Keratinocyte (primary cell): ENCODE measurements at regions not wholly inside any gene's neighbourhood (a gene's known extent, or its start where the extent isn't known, plus 50 kb on each side); places are given as distances from the start of the nearest gene placed in this dataset.

Experiments used
- EZH2 ChIP-seq: IDR thresholded peaks from one replicate; pipeline ENCODE4 v1.6.1; 2012; ENCODE audit warnings: inconsistent platforms, mild to moderate bottlenecking, low read length, moderate library complexity
- TF ChIP-seq, protein P1 (sequence below), 3 experiments: IDR thresholded peaks in 1 of 3; conservative IDR thresholded peaks in 1 of 3; optimal IDR thresholded peaks in 1 of 3; 2 replicates in 2 of 3; 3 replicates in 1 of 3; pipeline versions ENCODE3 to v1.5.1; 2011; ENCODE audit warnings: low read length in 3 of 3, mild to moderate bottlenecking in 3 of 3, moderate library complexity in 2 of 3, control low read depth in 1 of 3, inconsistent platforms in 1 of 3; ENCODE audit not compliant: insufficient read depth in 2 of 3; ENCODE audit errors: extremely low read depth in 1 of 3

DNA sequence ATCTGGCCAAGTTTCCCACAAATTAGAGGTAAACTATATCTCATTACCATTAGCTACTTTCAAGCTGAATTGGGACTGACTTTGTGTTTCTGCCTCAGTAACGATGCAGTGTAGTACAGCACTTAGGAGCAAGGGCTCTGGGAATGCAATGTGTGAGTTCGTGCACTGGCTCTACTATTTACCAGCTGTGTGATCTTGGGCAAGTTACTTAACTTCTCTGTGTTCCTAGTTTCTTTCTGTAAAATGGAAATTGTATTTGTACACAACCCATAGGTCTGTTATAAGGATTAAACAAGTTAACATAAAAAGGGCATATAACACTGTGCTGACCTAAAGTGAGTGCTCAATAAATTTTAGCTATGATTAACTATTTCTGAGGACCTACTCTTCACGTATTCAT, 65.0 kb upstream of the CSF1 start:
- TF ChIP-seq, protein P1, sequence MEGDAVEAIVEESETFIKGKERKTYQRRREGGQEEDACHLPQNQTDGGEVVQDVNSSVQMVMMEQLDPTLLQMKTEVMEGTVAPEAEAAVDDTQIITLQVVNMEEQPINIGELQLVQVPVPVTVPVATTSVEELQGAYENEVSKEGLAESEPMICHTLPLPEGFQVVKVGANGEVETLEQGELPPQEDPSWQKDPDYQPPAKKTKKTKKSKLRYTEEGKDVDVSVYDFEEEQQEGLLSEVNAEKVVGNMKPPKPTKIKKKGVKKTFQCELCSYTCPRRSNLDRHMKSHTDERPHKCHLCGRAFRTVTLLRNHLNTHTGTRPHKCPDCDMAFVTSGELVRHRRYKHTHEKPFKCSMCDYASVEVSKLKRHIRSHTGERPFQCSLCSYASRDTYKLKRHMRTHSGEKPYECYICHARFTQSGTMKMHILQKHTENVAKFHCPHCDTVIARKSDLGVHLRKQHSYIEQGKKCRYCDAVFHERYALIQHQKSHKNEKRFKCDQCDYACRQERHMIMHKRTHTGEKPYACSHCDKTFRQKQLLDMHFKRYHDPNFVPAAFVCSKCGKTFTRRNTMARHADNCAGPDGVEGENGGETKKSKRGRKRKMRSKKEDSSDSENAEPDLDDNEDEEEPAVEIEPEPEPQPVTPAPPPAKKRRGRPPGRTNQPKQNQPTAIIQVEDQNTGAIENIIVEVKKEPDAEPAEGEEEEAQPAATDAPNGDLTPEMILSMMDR (optimal IDR thresholded peaks at IDR 0.05 in 1 of 3, IDR thresholded peaks at IDR 0.05 in 1 of 3, conservative IDR thresholded peaks at IDR 0.05 in 1 of 3; ENCODE audit: extremely low read depth in 1 of 3, insufficient read depth in 2 of 3, low read length in 3 of 3), result no peak
- TF ChIP-seq EZH2, result no peak
